Endothelial cell of umbilical vein (primary cell): ENCODE measurements at regions not wholly inside any gene's neighbourhood (a gene's known extent, or its start where the extent isn't known, plus 50 kb on each side); places are given as distances from the start of the nearest gene placed in this dataset.

Experiments
- BruUV-seq: library from RNA; stranded (reverse); fragments of 400-500 nt; replicated peaks from 2 replicates; lab custom pipeline; 2021; lab: Mats Ljungman, UMichigan
- CTCF ChIA-PET: fragments of 300-600, 350-600 bp; sonication (Branson Sonifier 250); formaldehyde crosslinking; loops from one replicate; lab custom pipeline; 2021; ENCODE audit warnings: antibody characterized with exemption, inconsistent platforms; lab: Charles Lee
- POLR2A ChIA-PET: fragments of 300-600, 350-600 bp; sonication (Branson Sonifier 250); formaldehyde crosslinking; loops from one replicate; lab custom pipeline; 2021; ENCODE audit warnings: antibody characterized with exemption, inconsistent platforms; lab: Charles Lee
- DNase-seq: peaks from one replicate; pipeline ENCODE4 v3.0.0-alpha.2; 2011; ENCODE audit warnings: low read depth, low spot score
- FAIRE-seq: peaks from 2 replicates; lab custom pipeline; 2011; peaks lifted over from hg19 to GRCh38; lab: Jason Lieb, UNC
- H2AFZ ChIP-seq: 2 replicates; pipeline ENCODE4 v1.6.0; 2012; ENCODE audit warnings: low read depth, low read length, control low read depth, inconsistent platforms
- H3K27ac ChIP-seq: 2 replicates; pipeline ENCODE4 v1.5.1; 2011; ENCODE audit warnings: low read depth, mild to moderate bottlenecking, control low read depth, low read length, moderate library complexity; ENCODE audit not compliant: insufficient read depth
- H3K27me3 ChIP-seq, 2 experiments: 2 replicates each; pipeline versions ENCODE4 v1.6.0 to v1.6.1; 2011; ENCODE audit warnings: low read length in 2 of 2, mixed read lengths in 1 of 2; ENCODE audit not compliant: control insufficient read depth in 2 of 2, insufficient read depth in 2 of 2
- H3K36me3 ChIP-seq, 2 experiments: 2 replicates in 1 of 2; 3 replicates in 1 of 2; pipeline ENCODE4 v1.5.1; 2011; ENCODE audit warnings: low read length in 2 of 2, mild to moderate bottlenecking in 1 of 2, moderate library complexity in 1 of 2; ENCODE audit not compliant: control insufficient read depth in 2 of 2, insufficient read depth in 2 of 2; ENCODE audit errors: extremely low read depth in 1 of 2
- H3K4me1 ChIP-seq: 3 replicates; pipeline ENCODE4 v1.5.1; 2011; ENCODE audit warnings: mild to moderate bottlenecking, low read length; ENCODE audit not compliant: control insufficient read depth, insufficient read depth; ENCODE audit errors: extremely low read depth
- H3K4me2 ChIP-seq: 2 replicates; pipeline ENCODE4 v1.6.1; 2011; ENCODE audit warnings: low read length, control low read depth, mixed read lengths; ENCODE audit not compliant: insufficient read depth
- H3K4me3 ChIP-seq, 3 experiments: fragments of 200-600 bp in 1 of 3; sonication (generic), shearing (Covaris generic) in 1 of 3; replicated peaks in 1 of 3; 2 replicates each; pipeline ENCODE4 v1.5.1; 2011 to 2016; ENCODE audit warnings: control low read depth in 3 of 3, low read length in 3 of 3, mild to moderate bottlenecking in 2 of 3, inconsistent platforms in 1 of 3, low read depth in 1 of 3, moderate library complexity in 1 of 3; ENCODE audit not compliant: insufficient read depth in 1 of 3
- H3K79me2 ChIP-seq: 2 replicates; pipeline ENCODE4 v1.6.0; 2012; ENCODE audit warnings: low read length, inconsistent platforms; ENCODE audit not compliant: control insufficient read depth, insufficient read depth
- H3K9ac ChIP-seq: replicated peaks from 2 replicates; pipeline ENCODE3; 2011; ENCODE audit warnings: low read length, control low read depth; ENCODE audit not compliant: insufficient read depth; ENCODE audit errors: extremely low read depth
- H3K9me1 ChIP-seq: replicated peaks from 3 replicates; pipeline ENCODE4 v1.6.0; 2011; ENCODE audit warnings: mild to moderate bottlenecking, low read length; ENCODE audit not compliant: control insufficient read depth, insufficient read depth; ENCODE audit errors: extremely low read depth
- H3K9me3 ChIP-seq: replicated peaks from 2 replicates; pipeline ENCODE4 v1.5.1; 2012; ENCODE audit warnings: low read length, inconsistent platforms; ENCODE audit not compliant: control insufficient read depth, insufficient read depth
- H4K20me1 ChIP-seq: replicated peaks from 2 replicates; pipeline ENCODE3; 2011; ENCODE audit warnings: mild to moderate bottlenecking, low read length; ENCODE audit not compliant: control insufficient read depth, insufficient read depth; ENCODE audit errors: extremely low read depth
- CTCF ChIP-seq, 2 donors: IDR thresholded peaks; 1 replicate in 1 of 2; 2 replicates in 1 of 2; pipeline ENCODE4 v1.5.1; 2011; ENCODE audit warnings: low read length in 2 of 2, mild to moderate bottlenecking in 2 of 2, moderate library complexity in 2 of 2, control low read depth in 1 of 2, inconsistent platforms in 1 of 2, low read depth in 1 of 2; ENCODE audit not compliant: insufficient read depth in 1 of 2; ENCODE audit errors: extremely low read depth in 1 of 2
- EZH2 ChIP-seq: IDR thresholded peaks from 2 replicates; pipeline ENCODE4 v1.6.1; 2012; ENCODE audit warnings: borderline replicate concordance, low read depth, mild to moderate bottlenecking, moderate library complexity, low read length, inconsistent platforms; ENCODE audit not compliant: severe bottlenecking
- FOS ChIP-seq: IDR thresholded peaks from 2 replicates; pipeline ENCODE4 v1.6.1; 2011; ENCODE audit warnings: mild to moderate bottlenecking, low read length, moderate library complexity, borderline replicate concordance; ENCODE audit not compliant: insufficient read depth
- GATA2 ChIP-seq: IDR thresholded peaks from 2 replicates; pipeline ENCODE4 v1.7.0; 2011; ENCODE audit warnings: low read depth, mild to moderate bottlenecking, moderate library complexity, mixed read lengths, low read length; ENCODE audit not compliant: insufficient read length, insufficient read depth
- JUN ChIP-seq: IDR thresholded peaks from 2 replicates; pipeline ENCODE4 v1.6.1; 2011; ENCODE audit warnings: borderline replicate concordance, low read depth; ENCODE audit not compliant: insufficient read length, insufficient read depth
- MAX ChIP-seq: IDR thresholded peaks from 2 replicates; pipeline ENCODE4 v1.6.1; 2011; ENCODE audit not compliant: insufficient read depth, insufficient read length
- MYC ChIP-seq: IDR thresholded peaks from one replicate; pipeline ENCODE4 v1.6.1; 2011; ENCODE audit warnings: mild to moderate bottlenecking, low read depth, low read length
- POLR2A ChIP-seq: IDR thresholded peaks from 2 replicates; pipeline ENCODE4 v1.6.1; 2012; ENCODE audit warnings: low read depth, mild to moderate bottlenecking, control low read depth, low read length
- POLR2AphosphoS5 ChIP-seq: IDR thresholded peaks from 2 replicates; pipeline ENCODE4 v1.6.1; 2012; ENCODE audit warnings: low read depth, mild to moderate bottlenecking, control low read depth, low read length, moderate library complexity; ENCODE audit not compliant: insufficient read depth
- dilution Hi-C: fragments of 300-500 bp; cut with MboI; formaldehyde crosslinking; loops from one replicate; pipeline ENCODE4 v1.15.0; 2019; ENCODE audit warnings: low sequenced_read_pairs; ENCODE audit not compliant: extremely low pct_ligation_motif_present
- intact Hi-C: fragments of 100-400 bp; cut with micrococcal nuclease; formaldehyde crosslinking; loops from one replicate; pipeline ENCODE4 v1.10.0; 2022

DNA sequence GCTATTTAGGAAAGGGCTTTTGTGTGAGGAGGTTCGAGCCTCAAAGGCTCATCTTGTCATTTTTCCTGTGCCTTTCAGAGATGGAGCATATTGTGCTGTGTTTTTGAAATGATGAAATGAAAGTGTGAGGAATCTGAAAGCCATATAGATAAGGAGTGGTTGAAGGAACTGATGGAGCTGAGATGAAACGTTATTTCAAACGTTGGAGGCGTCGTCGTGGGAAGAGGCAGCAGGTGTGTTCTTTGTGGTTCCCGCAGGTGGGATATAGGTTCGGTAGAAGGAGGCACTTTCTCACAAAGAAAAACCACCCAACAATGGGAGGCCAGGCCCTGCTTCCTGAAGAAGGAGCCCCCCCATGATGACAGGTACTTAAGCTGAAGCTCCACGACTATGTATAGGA, 83.2 kb upstream of the SNAP25 start:
- Histone ChIP-seq H3K4me1 (no peaks in the 10 kb centered on the region), H3K79me2 (no peaks in the 10 kb centered on the region), H4K20me1 (no peaks in the 10 kb centered on the region), H3K9ac (no peak overlapping the region), H3K36me3 (no peaks in the 10 kb centered on the region), H3K9me1 (no peaks in the 10 kb centered on the region), H3K27me3 (peaks cover 0 to 2% of the 10 kb centered on the region in 2 experiments), H3K9me3 (no peaks in the 10 kb centered on the region), H3K4me2 (no peak overlapping the region), H3K4me3 (no peak overlapping the region), H3K27ac (no peak overlapping the region), H2AFZ (no peak overlapping the region)
- no peak for FAIRE-seq
- no peak for DNase-seq
- TF ChIP-seq EZH2 (no peak), JUN (no peak), MAX (no peak), MYC (no peak), CTCF (IDR thresholded peaks at IDR 0.05; ENCODE audit: extremely low read depth in 1 of 2, insufficient read depth in 1 of 2, low read depth in 1 of 2, low read length in 2 of 2) (no peak), POLR2AphosphoS5 (no peak)
- dilution Hi-C loops (no loop called here), intact Hi-C loops (no loop called here)
- no TSS peak for BruUV-seq
- POLR2A ChIA-PET = no interaction called here
- CTCF ChIA-PET = no interaction called here

DNA sequence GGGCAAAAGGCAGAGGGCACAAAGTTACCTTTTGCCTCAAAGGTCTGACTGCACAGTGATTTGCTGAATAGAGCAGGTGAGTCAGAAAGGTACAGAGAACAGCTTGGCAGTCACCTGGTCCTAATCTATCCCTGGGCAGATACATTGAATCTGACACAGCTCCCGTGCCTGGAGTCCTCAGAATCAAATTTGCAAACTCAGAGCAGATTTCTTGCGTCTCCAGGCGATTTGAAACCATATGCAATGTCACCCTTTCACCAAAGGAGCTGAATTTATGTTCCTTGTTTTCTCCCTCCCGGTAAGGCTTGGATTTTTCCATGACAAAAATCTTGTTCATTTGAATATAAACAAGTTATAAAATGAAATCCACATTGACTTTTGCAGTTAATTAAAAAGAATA, 81.6 kb upstream of the SNAP25 start:
- dilution Hi-C loops = no loop called here
- H3K27ac ChIP-seq = no peak overlapping the region
- POLR2A ChIA-PET = no interaction called here

More for the DNA sequence above, 81.6 kb upstream of the SNAP25 start:
- Histone ChIP-seq H3K4me1 (no peaks in the 10 kb centered on the region), H3K9me3 (no peaks in the 10 kb centered on the region), H3K9ac (no peak overlapping the region), H3K36me3 (no peaks in the 10 kb centered on the region), H3K9me1 (no peaks in the 10 kb centered on the region), H3K4me3 (no peak overlapping the region), H2AFZ (no peak overlapping the region), H4K20me1 (no peaks in the 10 kb centered on the region), H3K27me3 (peaks cover 0 to 2% of the 10 kb centered on the region in 2 experiments), H3K79me2 (no peaks in the 10 kb centered on the region), H3K4me2 (no peak overlapping the region)
- DNase-seq = no peak
- intact Hi-C loops = no loop called here
- TF ChIP-seq CTCF (IDR thresholded peaks at IDR 0.05; ENCODE audit: extremely low read depth in 1 of 2, insufficient read depth in 1 of 2, low read depth in 1 of 2, low read length in 2 of 2) (no peak), GATA2 (no peak), EZH2 (no peak), FOS (no peak), JUN (no peak), MYC (no peak), POLR2AphosphoS5 (no peak), MAX (no peak), POLR2A (no peak)
- BruUV-seq = no TSS peak
- no peak for FAIRE-seq
- CTCF ChIA-PET = interaction anchor here (1.0 kb wide), 1 partner anchor 161 kb away, joined by 3 read pairs; no protein-coding TSS in a partner anchor
